ENCODE measurements at regions not wholly inside any gene's neighbourhood (a gene's known extent, or its start where the extent isn't known, plus 50 kb on each side); places are given as distances from the start of the nearest gene placed in this dataset.

- Histone ChIP-seq H3K27me3 (peaks cover 0 to 5% (median 0%) of the 10 kb centered on the region in 4 donors), H3K9me3 (no peaks in the 10 kb centered on the region), H3K27ac (no peak overlapping the region), H3K36me3 (no peaks in the 10 kb centered on the region), H3K4me3 (no peak overlapping the region), H3K4me1 (no peaks in the 10 kb centered on the region)
- 59 to 64% methylated on average over 5 of the region's 5 CpGs for WGBS, 2 donors
- FAIRE-seq (no peak), DNase-seq (no peak), ATAC-seq (no peak)
- TF ChIP-seq CTCF (IDR thresholded peaks at IDR 0.05): no peak
- intact Hi-C loops (cut with DNase I): no loop called here
Measured at GRCh38 chr12:24077161-24077560, 127.7 kb upstream of the SOX5 start.

- DNase-seq: no peak
Measured at GRCh38 chr12:24075650-24076049, 126.2 kb upstream of the SOX5 start.

GRCh38 chr12:24073170-24073810 lies 123.8 kb upstream of the SOX5 start:
- H3K36me3 ChIP-seq: no peaks in the 10 kb centered on the region
- FAIRE-seq: no peak
- no peaks in the 10 kb centered on the region for H3K4me1 ChIP-seq
- DNase-seq: no peak
- no peak for TF ChIP-seq CTCF (IDR thresholded peaks at IDR 0.05)
- H3K4me3 ChIP-seq: no peak overlapping the region
- H3K9me3 ChIP-seq: no peaks in the 10 kb centered on the region
- intact Hi-C loops (cut with DNase I): no loop called here
- H3K27me3 ChIP-seq: peaks cover 0 to 5% (median 0%) of the 10 kb centered on the region in 4 donors
- ATAC-seq: no peak
- WGBS, 2 donors: 35 to 52% methylated on average over 3 of the region's 3 CpGs
- H3K27ac ChIP-seq: no peak overlapping the region

More at GRCh38 chr12:24075650-24076049, 126.2 kb upstream of the SOX5 start:
- FAIRE-seq (no peak), ATAC-seq (no peak)
- H3K9me3 ChIP-seq: no peaks in the 10 kb centered on the region
- no peak overlapping the region for H3K27ac ChIP-seq
- intact Hi-C loops (cut with DNase I): no loop called here
- H3K4me1 ChIP-seq: no peaks in the 10 kb centered on the region
- 60 to 79% methylated on average over 1 of the region's 1 CpG for WGBS, 2 donors
- H3K27me3 ChIP-seq: peaks cover 0 to 5% (median 0%) of the 10 kb centered on the region in 4 donors
- H3K4me3 ChIP-seq: no peak overlapping the region
- no peak for TF ChIP-seq CTCF (IDR thresholded peaks at IDR 0.05)
- no peaks in the 10 kb centered on the region for H3K36me3 ChIP-seq

GRCh38 chr12:24072302-24072701 lies 122.8 kb upstream of the SOX5 start:
- no peaks in the 10 kb centered on the region for H3K36me3 ChIP-seq
- H3K4me1 ChIP-seq: no peaks in the 10 kb centered on the region
- H3K27me3 ChIP-seq: no peaks in the 10 kb centered on the region
- H3K9me3 ChIP-seq: no peaks in the 10 kb centered on the region
- 76 to 95% methylated on average over 1 of the region's 1 CpG for WGBS, 2 donors
- TF ChIP-seq CTCF (IDR thresholded peaks at IDR 0.05): no peak
- DNase-seq (no peak), FAIRE-seq (no peak), ATAC-seq (no peak)
- H3K27ac ChIP-seq: no peak overlapping the region
- no peak overlapping the region for H3K4me3 ChIP-seq
- intact Hi-C loops (cut with DNase I): no loop called here

GRCh38 chr12:24071842-24072241 lies 122.4 kb upstream of the SOX5 start:
- WGBS, 2 donors: 56 to 70% methylated on average over 1 of the region's 1 CpG
- DNase-seq (no peak), ATAC-seq (no peak), FAIRE-seq (no peak)
- Histone ChIP-seq H3K27ac (no peak overlapping the region), H3K27me3 (no peaks in the 10 kb centered on the region), H3K9me3 (no peaks in the 10 kb centered on the region), H3K4me1 (no peaks in the 10 kb centered on the region), H3K4me3 (no peak overlapping the region), H3K36me3 (no peaks in the 10 kb centered on the region)
- no peak for TF ChIP-seq CTCF (IDR thresholded peaks at IDR 0.05)
- intact Hi-C loops (cut with DNase I): no loop called here

Measured in pancreas (tissue), 10 donors.